H1 (cell line): ENCODE measurements at regions not wholly inside any gene's neighbourhood (a gene's known extent, or its start where the extent isn't known, plus 50 kb on each side); places are given as distances from the start of the nearest gene placed in this dataset.

Source experiments
- CTCF ChIA-PET: fragments of 300-600 bp; sonication (Branson Sonifier 250); formaldehyde crosslinking; loops from one replicate; lab custom pipeline; 2021; ENCODE audit not compliant: partially characterized antibody; lab: Charles Lee
- POLR2A ChIA-PET: fragments of 300-600 bp; sonication (Branson Sonifier 250); formaldehyde crosslinking; loops from one replicate; lab custom pipeline; 2021; ENCODE audit warnings: inconsistent platforms; ENCODE audit not compliant: partially characterized antibody; lab: Charles Lee
- DNase-seq, 2 experiments: peaks; one replicate each; pipeline versions ENCODE4 v3.0.0 to v3.0.0-alpha.2; 2010 to 2022; ENCODE audit warnings: low spot score in 2 of 2, low read depth in 1 of 2, mixed read lengths in 1 of 2
- FAIRE-seq: peaks from 2 replicates; lab custom pipeline; 2011; peaks lifted over from hg19 to GRCh38; lab: Jason Lieb, UNC
- H2AFZ ChIP-seq: 2 replicates; pipeline ENCODE4 v1.8.1; 2012; ENCODE audit warnings: low read length, inconsistent platforms
- H2AK5ac ChIP-seq: 2 replicates; pipeline ENCODE4 v1.6.1; 2013; ENCODE audit warnings: low read depth, low read length
- H2BK120ac ChIP-seq: replicated peaks from 2 replicates; pipeline ENCODE3; 2013; ENCODE audit warnings: low read depth, low read length, inconsistent platforms
- H2BK12ac ChIP-seq: 2 replicates; pipeline ENCODE4 v1.6.1; 2013; ENCODE audit warnings: low read depth, low read length
- H2BK15ac ChIP-seq: 2 replicates; pipeline ENCODE4 v1.6.1; 2013; ENCODE audit warnings: low read length
- H2BK20ac ChIP-seq: 2 replicates; pipeline ENCODE4 v1.6.1; 2013; ENCODE audit warnings: low read length
- H2BK5ac ChIP-seq: 2 replicates; pipeline ENCODE4 v1.6.1; 2013; ENCODE audit warnings: low read depth, low read length
- H3K14ac ChIP-seq: 2 replicates; pipeline ENCODE4 v1.6.1; 2013; ENCODE audit warnings: inconsistent platforms; ENCODE audit not compliant: insufficient read length
- H3K18ac ChIP-seq: 2 replicates; pipeline ENCODE4 v1.6.1; 2013; ENCODE audit warnings: low read length; ENCODE audit errors: extremely low read depth
- H3K23ac ChIP-seq: 2 replicates; pipeline ENCODE4 v1.6.1; 2013; ENCODE audit warnings: inconsistent platforms; ENCODE audit not compliant: insufficient read length
- H3K23me2 ChIP-seq: 2 replicates; pipeline ENCODE4 v1.6.1; 2013; ENCODE audit warnings: low read depth, low read length
- H3K27ac ChIP-seq: 2 replicates; pipeline ENCODE4 v1.6.1; 2011; ENCODE audit warnings: low read depth, low read length, inconsistent platforms
- H3K27me3 ChIP-seq, 4 experiments: replicated peaks in 1 of 4; 1 replicate in 1 of 4; 2 replicates in 3 of 4; pipeline versions ENCODE4 v1.6.1 to v1.8.1; 2011 to 2013; ENCODE audit warnings: low read length in 3 of 4, mild to moderate bottlenecking in 3 of 4, inconsistent platforms in 2 of 4, mixed read lengths in 2 of 4, moderate library complexity in 1 of 4; ENCODE audit not compliant: control insufficient read depth in 3 of 4, insufficient read depth in 3 of 4; ENCODE audit errors: extremely low read depth in 1 of 4
- H3K36me3 ChIP-seq, 4 experiments: 2 replicates each; pipeline versions ENCODE4 v1.6.1 to v1.8.1; 2011 to 2013; ENCODE audit warnings: mild to moderate bottlenecking in 4 of 4, low read length in 3 of 4, moderate library complexity in 2 of 4, control low read depth in 1 of 4, inconsistent platforms in 1 of 4; ENCODE audit not compliant: insufficient read depth in 4 of 4, control insufficient read depth in 2 of 4
- H3K4ac ChIP-seq: replicated peaks from 2 replicates; pipeline ENCODE3; 2013; ENCODE audit warnings: low read length, low read depth, mixed read lengths, inconsistent platforms; ENCODE audit not compliant: insufficient read length
- H3K4me1 ChIP-seq, 4 experiments: replicated peaks in 1 of 4; 1 replicate in 1 of 4; 2 replicates in 3 of 4; pipeline versions ENCODE4 v1.6.1 to v1.8.1; 2011 to 2013; ENCODE audit warnings: low read length in 3 of 4, inconsistent platforms in 2 of 4, mixed read lengths in 1 of 4; ENCODE audit not compliant: insufficient read depth in 4 of 4, control insufficient read depth in 3 of 4
- H3K4me2 ChIP-seq, 2 experiments: 2 replicates each; pipeline versions ENCODE4 v1.6.1 to v1.8.1; 2011 to 2013; ENCODE audit warnings: low read depth in 2 of 2, low read length in 2 of 2, control low read depth in 1 of 2, inconsistent platforms in 1 of 2, mild to moderate bottlenecking in 1 of 2; ENCODE audit not compliant: insufficient read depth in 1 of 2
- H3K4me3 ChIP-seq, 4 experiments: fragments of 200-600, 300-600 bp in 1 of 4; sonication (generic), shearing (Covaris generic), sonication (Bioruptor Twin) in 1 of 4; 2 replicates each; pipeline versions ENCODE4 v1.5.1 to v1.8.1; 2011 to 2016; ENCODE audit warnings: low read length in 4 of 4, low read depth in 3 of 4, control low read depth in 2 of 4, inconsistent platforms in 2 of 4, mild to moderate bottlenecking in 2 of 4, mixed read lengths in 1 of 4, moderate library complexity in 1 of 4; ENCODE audit not compliant: insufficient read depth in 2 of 4; ENCODE audit errors: extremely low read depth in 1 of 4
- H3K56ac ChIP-seq: replicated peaks from 2 replicates; pipeline ENCODE3; 2013; ENCODE audit warnings: low read depth, mild to moderate bottlenecking, mixed read lengths, low read length, inconsistent platforms; ENCODE audit not compliant: insufficient read length
- H3K79me1 ChIP-seq: 2 replicates; pipeline ENCODE4 v1.6.1; 2013; ENCODE audit warnings: low read depth, low read length, control low read depth
- H3K79me2 ChIP-seq, 2 experiments: 2 replicates each; pipeline versions ENCODE4 v1.6.1 to v1.8.1; 2012 to 2013; ENCODE audit warnings: low read length in 2 of 2, mild to moderate bottlenecking in 2 of 2, inconsistent platforms in 1 of 2; ENCODE audit not compliant: insufficient read depth in 2 of 2, control insufficient read depth in 1 of 2
- H3K9ac ChIP-seq, 4 experiments: replicated peaks in 1 of 4; 1 replicate in 1 of 4; 2 replicates in 3 of 4; pipeline versions ENCODE4 v1.6.1 to v1.8.1; 2011 to 2013; ENCODE audit warnings: low read depth in 3 of 4, low read length in 3 of 4, control low read depth in 2 of 4, mild to moderate bottlenecking in 2 of 4, moderate library complexity in 2 of 4, inconsistent platforms in 1 of 4; ENCODE audit errors: extremely low read depth in 1 of 4
- H3K9me3 ChIP-seq, 2 experiments: 2 replicates each; pipeline versions ENCODE4 v1.6.1 to v1.8.1; 2012 to 2013; ENCODE audit warnings: mild to moderate bottlenecking in 2 of 2, moderate library complexity in 2 of 2, control low read depth in 1 of 2, inconsistent platforms in 1 of 2, low read depth in 1 of 2, low read length in 1 of 2, mixed read lengths in 1 of 2; ENCODE audit not compliant: insufficient read depth in 2 of 2
- H4K20me1 ChIP-seq, 2 experiments: replicated peaks in 1 of 2; 2 replicates each; pipeline versions ENCODE3 to v1.8.1; 2011 to 2013; ENCODE audit warnings: inconsistent platforms in 2 of 2, low read length in 2 of 2, mild to moderate bottlenecking in 1 of 2; ENCODE audit not compliant: insufficient read depth in 2 of 2, control insufficient read depth in 1 of 2
- H4K5ac ChIP-seq: 2 replicates; pipeline ENCODE4 v1.6.1; 2013; ENCODE audit warnings: low read length, low read depth, mixed read lengths, inconsistent platforms; ENCODE audit not compliant: insufficient read length
- H4K8ac ChIP-seq: 2 replicates; pipeline ENCODE4 v1.8.0; 2013; ENCODE audit warnings: mild to moderate bottlenecking, moderate library complexity, low read length, inconsistent platforms; ENCODE audit not compliant: insufficient read depth; ENCODE audit errors: extremely low read depth
- H4K91ac ChIP-seq: replicated peaks from 2 replicates; pipeline ENCODE3; 2013; ENCODE audit warnings: low read length, mixed read lengths, inconsistent platforms; ENCODE audit not compliant: insufficient read length
- CEBPB ChIP-seq: IDR thresholded peaks from 2 replicates; pipeline ENCODE4 v1.6.1; 2012; ENCODE audit warnings: low read depth, low read length
- HDAC2 ChIP-seq, 2 experiments: fragments of 300-600 bp in 1 of 2; sonication (generic) in 1 of 2; IDR thresholded peaks; 2 replicates each; pipeline ENCODE4 v1.6.1; 2011 to 2012; ENCODE audit warnings: low read depth in 2 of 2, low read length in 2 of 2, mild to moderate bottlenecking in 2 of 2, moderate library complexity in 2 of 2, borderline replicate concordance in 1 of 2, inconsistent platforms in 1 of 2
- KDM5A ChIP-seq: fragments of 200-600 bp; IDR thresholded peaks from 2 replicates; pipeline ENCODE4 v1.7.1; 2012; ENCODE audit warnings: mild to moderate bottlenecking, low read length, inconsistent platforms, mixed read lengths
- PHF8 ChIP-seq: fragments of 200-600 bp; sonication (generic); conservative IDR thresholded peaks from 2 replicates; pipeline ENCODE4 v1.7.1; 2012; ENCODE audit warnings: low read depth, mild to moderate bottlenecking, inconsistent platforms, low read length, moderate library complexity
- SIN3A ChIP-seq, 2 experiments: IDR thresholded peaks in 1 of 2; conservative IDR thresholded peaks in 1 of 2; 2 replicates each; pipeline ENCODE4 v1.6.1; 2011 to 2012; ENCODE audit warnings: low read length in 2 of 2, improper control_type of control experiment in 1 of 2, low read depth in 1 of 2, mild to moderate bottlenecking in 1 of 2
- ZNF274 ChIP-seq: IDR thresholded peaks from 2 replicates; pipeline ENCODE4 v1.7.0; 2012; ENCODE audit warnings: low read length, borderline replicate concordance; ENCODE audit errors: extremely low read depth

DNA sequence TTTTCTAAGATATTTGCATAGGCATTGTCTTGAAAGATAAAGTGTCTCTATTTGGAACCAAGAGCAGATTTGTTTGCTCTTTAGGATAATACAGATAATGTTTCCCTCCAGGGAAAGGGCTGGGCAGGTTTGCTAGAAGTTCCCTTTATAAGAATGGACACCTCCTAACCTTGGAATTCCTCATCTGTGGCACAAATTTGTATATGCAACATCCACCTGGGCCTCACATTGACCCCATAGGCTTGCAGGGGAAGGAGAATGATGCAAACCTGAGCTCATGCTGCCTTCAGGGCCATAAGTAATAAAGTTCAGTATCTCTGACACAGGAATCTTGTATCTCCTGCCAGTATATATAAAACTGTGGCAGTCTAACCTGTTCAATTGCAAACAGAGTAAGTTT lies 508.4 kb upstream of the MIR17HG start:
- H4K91ac ChIP-seq = no peak overlapping the region
- H3K14ac ChIP-seq = no peak overlapping the region
- H2AFZ ChIP-seq = no peak overlapping the region
- no peaks in the 10 kb centered on the region for H3K4me1 ChIP-seq
- no peak overlapping the region for H2BK120ac ChIP-seq
- H3K18ac ChIP-seq = no peak overlapping the region
- FAIRE-seq (no peak), DNase-seq (no peak)
- H3K23ac ChIP-seq = no peak overlapping the region
- H4K20me1 ChIP-seq = no peaks in the 10 kb centered on the region
- no peak overlapping the region for H2BK15ac ChIP-seq
- no peak overlapping the region for H3K27ac ChIP-seq
- H2BK12ac ChIP-seq = no peak overlapping the region
- no peaks in the 10 kb centered on the region for H3K23me2 ChIP-seq
- no peak overlapping the region for H3K4me3 ChIP-seq
- ChIA-PET CTCF (no interaction called here), POLR2A (interaction anchor here (0.7 kb wide), 1 partner anchor 32 kb away, joined by 3 read pairs; no protein-coding TSS in a partner anchor)
- no peaks in the 10 kb centered on the region for H3K36me3 ChIP-seq
- H3K79me1 ChIP-seq = no peaks in the 10 kb centered on the region
- H3K79me2 ChIP-seq = no peaks in the 10 kb centered on the region
- H3K9me3 ChIP-seq = no peaks in the 10 kb centered on the region
- no peak overlapping the region for H2AK5ac ChIP-seq
- H4K5ac ChIP-seq = no peak overlapping the region
- H4K8ac ChIP-seq = no peak overlapping the region
- H2BK5ac ChIP-seq = no peak overlapping the region
- H2BK20ac ChIP-seq = no peak overlapping the region
- no peak overlapping the region for H3K4me2 ChIP-seq
- H3K27me3 ChIP-seq = no peaks in the 10 kb centered on the region
- H3K56ac ChIP-seq = no peak overlapping the region
- H3K4ac ChIP-seq = no peak overlapping the region
- no peak overlapping the region for H3K9ac ChIP-seq
- TF ChIP-seq ZNF274 = no peak
- no peak for TF ChIP-seq HDAC2 (IDR thresholded peaks at IDR 0.05; ENCODE audit: borderline replicate concordance in 1 of 2, low read depth in 2 of 2, low read length in 2 of 2)
- TF ChIP-seq KDM5A = no peak
- no peak for TF ChIP-seq SIN3A (conservative IDR thresholded peaks at IDR 0.05 in 1 of 2, IDR thresholded peaks at IDR 0.05 in 1 of 2; ENCODE audit: low read depth in 1 of 2, low read length in 2 of 2)
- no peak for TF ChIP-seq CEBPB
- TF ChIP-seq PHF8 = no peak
